ENCODE measurements at regions not wholly inside any gene's neighbourhood (a gene's known extent, or its start where the extent isn't known, plus 50 kb on each side); places are given as distances from the start of the nearest gene placed in this dataset.

DNA sequence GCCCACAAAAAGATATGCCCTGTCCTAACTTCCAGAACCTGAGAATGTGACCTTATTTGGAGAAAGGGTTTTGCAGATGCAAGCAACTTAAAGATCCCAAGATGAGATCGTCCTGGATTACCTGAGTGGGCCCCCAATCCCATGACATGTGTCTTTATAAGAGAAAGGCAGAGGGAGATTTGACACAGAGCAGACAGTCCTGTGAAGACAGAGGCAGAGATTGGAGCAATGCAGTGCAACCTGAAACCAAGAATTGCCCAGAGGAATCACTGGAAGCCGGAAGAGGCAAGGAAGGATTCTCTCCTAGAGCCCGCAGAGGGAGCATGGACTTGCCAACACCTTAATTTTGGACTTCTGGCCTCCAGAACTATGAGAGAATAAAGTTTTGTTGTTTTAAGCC lies 171.5 kb downstream of the SMIM20 start:
- TF ChIP-seq, protein P1, sequence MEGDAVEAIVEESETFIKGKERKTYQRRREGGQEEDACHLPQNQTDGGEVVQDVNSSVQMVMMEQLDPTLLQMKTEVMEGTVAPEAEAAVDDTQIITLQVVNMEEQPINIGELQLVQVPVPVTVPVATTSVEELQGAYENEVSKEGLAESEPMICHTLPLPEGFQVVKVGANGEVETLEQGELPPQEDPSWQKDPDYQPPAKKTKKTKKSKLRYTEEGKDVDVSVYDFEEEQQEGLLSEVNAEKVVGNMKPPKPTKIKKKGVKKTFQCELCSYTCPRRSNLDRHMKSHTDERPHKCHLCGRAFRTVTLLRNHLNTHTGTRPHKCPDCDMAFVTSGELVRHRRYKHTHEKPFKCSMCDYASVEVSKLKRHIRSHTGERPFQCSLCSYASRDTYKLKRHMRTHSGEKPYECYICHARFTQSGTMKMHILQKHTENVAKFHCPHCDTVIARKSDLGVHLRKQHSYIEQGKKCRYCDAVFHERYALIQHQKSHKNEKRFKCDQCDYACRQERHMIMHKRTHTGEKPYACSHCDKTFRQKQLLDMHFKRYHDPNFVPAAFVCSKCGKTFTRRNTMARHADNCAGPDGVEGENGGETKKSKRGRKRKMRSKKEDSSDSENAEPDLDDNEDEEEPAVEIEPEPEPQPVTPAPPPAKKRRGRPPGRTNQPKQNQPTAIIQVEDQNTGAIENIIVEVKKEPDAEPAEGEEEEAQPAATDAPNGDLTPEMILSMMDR (IDR thresholded peaks at IDR 0.05) = no peak
- no peak for TF ChIP-seq EZH2 (IDR thresholded peaks at IDR 0.05; ENCODE audit: borderline replicate concordance, insufficient read depth, low read depth, low read length, poor library complexity, severe bottlenecking)
